GM23338 (cell line): ENCODE measurements at regions not wholly inside any gene's neighbourhood (a gene's known extent, or its start where the extent isn't known, plus 50 kb on each side); places are given as distances from the start of the nearest gene placed in this dataset.

Source experiments
- ATAC-seq: fragments of 200-7000 bp; cut with Tn5 transposase; 3 replicates; pipeline ENCODE4 v1.9.1; 2020
- DNase-seq: peaks from one replicate; pipeline ENCODE4 v3.0.0-alpha.2; 2015; ENCODE audit warnings: low spot score
- H2AFZ ChIP-seq: fragments of 200-600 bp; sonication (generic); 2 replicates; pipeline ENCODE4 v1.8.0; 2016; ENCODE audit warnings: antibody characterized with exemption, mild to moderate bottlenecking, moderate library complexity
- H3F3A ChIP-seq: fragments of 200-600 bp; sonication (generic); replicated peaks from 2 replicates; pipeline ENCODE4 v1.8.0; 2017; ENCODE audit warnings: antibody characterized with exemption, mixed run types, low read depth
- H3K27ac ChIP-seq: fragments of 200-600 bp; sonication (generic); 2 replicates; pipeline ENCODE4 v1.6.1; 2016; ENCODE audit warnings: low read depth
- H3K27me3 ChIP-seq: fragments of 200-600 bp; sonication (generic); 2 replicates; pipeline ENCODE4 v1.8.0; 2016; ENCODE audit warnings: mild to moderate bottlenecking, mixed run types, moderate library complexity; ENCODE audit not compliant: insufficient read depth
- H3K36me3 ChIP-seq: fragments of 200-600 bp; sonication (generic); 2 replicates; pipeline ENCODE4 v1.8.0; 2016; ENCODE audit warnings: mild to moderate bottlenecking; ENCODE audit not compliant: insufficient read depth
- H3K4me1 ChIP-seq: fragments of 200-600 bp; sonication (generic); 2 replicates; pipeline ENCODE4 v1.8.0; 2016; ENCODE audit warnings: mild to moderate bottlenecking, moderate library complexity; ENCODE audit not compliant: insufficient read depth
- H3K4me2 ChIP-seq: fragments of 200-600 bp; sonication (generic); 2 replicates; pipeline ENCODE4 v1.7.1; 2017; ENCODE audit warnings: mixed run types
- H3K4me3 ChIP-seq: fragments of 200-600 bp; sonication (generic); 2 replicates; pipeline ENCODE4 v1.6.1; 2016; ENCODE audit warnings: mixed run types
- H3K79me2 ChIP-seq: fragments of 200-600 bp; sonication (generic); replicated peaks from 2 replicates; pipeline ENCODE4 v1.8.0; 2017; ENCODE audit warnings: mild to moderate bottlenecking; ENCODE audit not compliant: insufficient read depth
- H3K9me2 ChIP-seq: fragments of 200-600 bp; sonication (generic); 2 replicates; pipeline ENCODE4 v1.8.0; 2017; ENCODE audit not compliant: insufficient read depth
- H4K20me1 ChIP-seq: fragments of 200-600 bp; sonication (generic); replicated peaks from 2 replicates; pipeline ENCODE4 v1.8.0; 2017; ENCODE audit warnings: mild to moderate bottlenecking; ENCODE audit not compliant: insufficient read depth
- H3K27ac Mint-ChIP-seq: 2 replicates; pipeline ENCODE4 v1.8.0; 2020; ENCODE audit warnings: inconsistent platforms, mild to moderate bottlenecking, moderate library complexity, mixed read lengths
- H3K27me3 Mint-ChIP-seq: 3 replicates; pipeline ENCODE4 v1.8.0; 2022; ENCODE audit warnings: low read depth, mild to moderate bottlenecking, moderate library complexity, mixed read lengths, inconsistent platforms; ENCODE audit not compliant: insufficient read depth, poor library complexity
- H3K36me3 Mint-ChIP-seq: 3 replicates; pipeline ENCODE4 v1.8.0; 2021; ENCODE audit warnings: low read depth, mild to moderate bottlenecking, inconsistent platforms, moderate library complexity, mixed read lengths
- H3K4me1 Mint-ChIP-seq: 3 replicates; pipeline ENCODE4 v1.8.0; 2020; ENCODE audit warnings: mild to moderate bottlenecking, inconsistent platforms, mixed read lengths
- H3K4me3 Mint-ChIP-seq: 3 replicates; pipeline ENCODE4 v1.8.0; 2021; ENCODE audit warnings: moderate library complexity, mild to moderate bottlenecking, inconsistent platforms, mixed read lengths
- H3K9me3 Mint-ChIP-seq: 3 replicates; pipeline ENCODE4 v1.8.0; 2020; ENCODE audit warnings: moderate library complexity, mild to moderate bottlenecking, inconsistent platforms, mixed read lengths
- CTCF ChIP-seq, 2 experiments: fragments of 200-600 bp in 1 of 2; sonication (generic) in 1 of 2; conservative IDR thresholded peaks; 2 replicates each; pipeline versions ENCODE4 v1.5.1 to v1.6.1; 2016 to 2017; ENCODE audit warnings: antibody characterized with exemption in 2 of 2, low read depth in 2 of 2, mild to moderate bottlenecking in 2 of 2, moderate library complexity in 1 of 2
- EZH2 ChIP-seq: fragments of 200-600 bp; sonication (generic); IDR thresholded peaks from one replicate; pipeline ENCODE4 v1.8.0; 2017; ENCODE audit warnings: antibody characterized with exemption, mild to moderate bottlenecking, low read depth; ENCODE audit not compliant: unreplicated experiment
- ZNF331 ChIP-seq: fragments of 250-450 bp; sonication (Bioruptor Pico); IDR thresholded peaks from 2 replicates; pipeline ENCODE4 v1.5.0; 2020; ENCODE audit warnings: low read depth, mild to moderate bottlenecking, moderate library complexity
- ZNF462 ChIP-seq: fragments of 250-450 bp; sonication (Bioruptor Pico); IDR thresholded peaks from 2 replicates; pipeline ENCODE4 v1.5.0; 2020; ENCODE audit warnings: mild to moderate bottlenecking, moderate library complexity
- TF ChIP-seq, protein P1 (sequence below): IDR thresholded peaks from one replicate; pipeline ENCODE4 v1.6.1; 2018; ENCODE audit warnings: antibody characterized with exemption; ENCODE audit not compliant: unreplicated experiment
- TF ChIP-seq, protein P2 (sequence below): IDR thresholded peaks from 2 replicates; pipeline ENCODE4 v1.6.1; 2016; ENCODE audit warnings: antibody characterized with exemption

- Histone ChIP-seq H3F3A (no peaks in the 10 kb centered on the region), H3K4me1 (no peaks in the 10 kb centered on the region; the same call in 1 of the 2 replicates), H2AFZ (no peak overlapping the region), H3K4me2 (no peak overlapping the region), H3K9me2 (no peaks in the 10 kb centered on the region), H3K79me2 (no peaks in the 10 kb centered on the region), H3K27me3 (no peaks in the 10 kb centered on the region), H4K20me1 (no peaks in the 10 kb centered on the region), H3K4me3 (no peak overlapping the region), H3K36me3 (no peaks in the 10 kb centered on the region), H3K27ac (no peak overlapping the region)
- no peak for ATAC-seq
- H3K36me3 Mint-ChIP-seq, result no peaks in the 10 kb centered on the region
- peaks cover 4% of the 10 kb centered on the region; the same call in 2 of the 3 replicates for H3K4me1 Mint-ChIP-seq
- DNase-seq, result no peak
- no peak overlapping the region for H3K4me3 Mint-ChIP-seq
- H3K27ac Mint-ChIP-seq, result no peak overlapping the region
- no peaks in the 10 kb centered on the region for H3K27me3 Mint-ChIP-seq
- no peaks in the 10 kb centered on the region for H3K9me3 Mint-ChIP-seq
- TF ChIP-seq ZNF462, result no peak
- no peak for TF ChIP-seq ZNF331
- TF ChIP-seq EZH2, result no peak
Measured at GRCh38 chr17:20925091-20925490, 117.7 kb downstream of the USP22 start.

- ATAC-seq (no peak), DNase-seq (no peak)
- Histone ChIP-seq H2AFZ (no peak overlapping the region), H3K4me1 (no peaks in the 10 kb centered on the region; the same call in 1 of the 2 replicates), H3K79me2 (no peaks in the 10 kb centered on the region), H4K20me1 (no peaks in the 10 kb centered on the region), H3K9me2 (no peaks in the 10 kb centered on the region), H3K36me3 (no peaks in the 10 kb centered on the region), H3K27ac (no peak overlapping the region), H3F3A (no peaks in the 10 kb centered on the region), H3K4me2 (no peak overlapping the region), H3K27me3 (no peaks in the 10 kb centered on the region), H3K4me3 (no peak overlapping the region)
- Mint-ChIP-seq H3K27me3 (no peaks in the 10 kb centered on the region), H3K4me3 (no peak overlapping the region), H3K9me3 (no peaks in the 10 kb centered on the region), H3K27ac (no peak overlapping the region), H3K36me3 (no peaks in the 10 kb centered on the region), H3K4me1 (peaks cover 4% of the 10 kb centered on the region; the same call in 2 of the 3 replicates)
- TF ChIP-seq, protein P1, sequence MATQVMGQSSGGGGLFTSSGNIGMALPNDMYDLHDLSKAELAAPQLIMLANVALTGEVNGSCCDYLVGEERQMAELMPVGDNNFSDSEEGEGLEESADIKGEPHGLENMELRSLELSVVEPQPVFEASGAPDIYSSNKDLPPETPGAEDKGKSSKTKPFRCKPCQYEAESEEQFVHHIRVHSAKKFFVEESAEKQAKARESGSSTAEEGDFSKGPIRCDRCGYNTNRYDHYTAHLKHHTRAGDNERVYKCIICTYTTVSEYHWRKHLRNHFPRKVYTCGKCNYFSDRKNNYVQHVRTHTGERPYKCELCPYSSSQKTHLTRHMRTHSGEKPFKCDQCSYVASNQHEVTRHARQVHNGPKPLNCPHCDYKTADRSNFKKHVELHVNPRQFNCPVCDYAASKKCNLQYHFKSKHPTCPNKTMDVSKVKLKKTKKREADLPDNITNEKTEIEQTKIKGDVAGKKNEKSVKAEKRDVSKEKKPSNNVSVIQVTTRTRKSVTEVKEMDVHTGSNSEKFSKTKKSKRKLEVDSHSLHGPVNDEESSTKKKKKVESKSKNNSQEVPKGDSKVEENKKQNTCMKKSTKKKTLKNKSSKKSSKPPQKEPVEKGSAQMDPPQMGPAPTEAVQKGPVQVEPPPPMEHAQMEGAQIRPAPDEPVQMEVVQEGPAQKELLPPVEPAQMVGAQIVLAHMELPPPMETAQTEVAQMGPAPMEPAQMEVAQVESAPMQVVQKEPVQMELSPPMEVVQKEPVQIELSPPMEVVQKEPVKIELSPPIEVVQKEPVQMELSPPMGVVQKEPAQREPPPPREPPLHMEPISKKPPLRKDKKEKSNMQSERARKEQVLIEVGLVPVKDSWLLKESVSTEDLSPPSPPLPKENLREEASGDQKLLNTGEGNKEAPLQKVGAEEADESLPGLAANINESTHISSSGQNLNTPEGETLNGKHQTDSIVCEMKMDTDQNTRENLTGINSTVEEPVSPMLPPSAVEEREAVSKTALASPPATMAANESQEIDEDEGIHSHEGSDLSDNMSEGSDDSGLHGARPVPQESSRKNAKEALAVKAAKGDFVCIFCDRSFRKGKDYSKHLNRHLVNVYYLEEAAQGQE, result no peak
- TF ChIP-seq, protein P2, sequence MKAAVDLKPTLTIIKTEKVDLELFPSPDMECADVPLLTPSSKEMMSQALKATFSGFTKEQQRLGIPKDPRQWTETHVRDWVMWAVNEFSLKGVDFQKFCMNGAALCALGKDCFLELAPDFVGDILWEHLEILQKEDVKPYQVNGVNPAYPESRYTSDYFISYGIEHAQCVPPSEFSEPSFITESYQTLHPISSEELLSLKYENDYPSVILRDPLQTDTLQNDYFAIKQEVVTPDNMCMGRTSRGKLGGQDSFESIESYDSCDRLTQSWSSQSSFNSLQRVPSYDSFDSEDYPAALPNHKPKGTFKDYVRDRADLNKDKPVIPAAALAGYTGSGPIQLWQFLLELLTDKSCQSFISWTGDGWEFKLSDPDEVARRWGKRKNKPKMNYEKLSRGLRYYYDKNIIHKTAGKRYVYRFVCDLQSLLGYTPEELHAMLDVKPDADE, result no peak
- no peak for TF ChIP-seq CTCF (conservative IDR thresholded peaks at IDR 0.05; ENCODE audit: low read depth in 2 of 2)
Measured at GRCh38 chr17:20925954-20926353, 116.9 kb downstream of the USP22 start.
